Natural killer cell (primary cell): ENCODE measurements at regions not wholly inside any gene's neighbourhood (a gene's known extent, or its start where the extent isn't known, plus 50 kb on each side); places are given as distances from the start of the nearest gene placed in this dataset.

Experiments used
- ATAC-seq, 3 donors: fragments of 150-1000 bp in 2 of 3; fragments of 200-7000 bp in 1 of 3; cut with Tn5 transposase; 1 replicate in 1 of 3; 2 replicates in 2 of 3; pipeline ENCODE4 v1.10.0; 2021; ENCODE audit warnings: mild to moderate bottlenecking in 2 of 3, moderate library complexity in 2 of 3
- DNase-seq, 2 donors: peaks; one replicate each; pipeline versions ENCODE4 v3.0.0 to v3.0.0-alpha.2; 2013 to 2021; ENCODE audit warnings: mixed read lengths in 1 of 2
- H3K27ac ChIP-seq: one replicate; pipeline ENCODE4 v1.5.1; 2013; ENCODE audit warnings: mild to moderate bottlenecking, low read length
- H3K27me3 ChIP-seq: one replicate; pipeline ENCODE4 v1.6.1; 2013; ENCODE audit warnings: low read length; ENCODE audit not compliant: control insufficient read depth, insufficient read depth
- H3K36me3 ChIP-seq: one replicate; pipeline ENCODE4 v1.6.1; 2013; ENCODE audit warnings: low read length; ENCODE audit not compliant: control insufficient read depth, insufficient read depth
- H3K4me1 ChIP-seq: one replicate; pipeline ENCODE4 v1.6.1; 2013; ENCODE audit warnings: low read length; ENCODE audit not compliant: control insufficient read depth, insufficient read depth
- H3K4me3 ChIP-seq: one replicate; pipeline ENCODE4 v1.5.1; 2013; ENCODE audit warnings: low read length
- H3K9me3 ChIP-seq: one replicate; pipeline ENCODE4 v1.6.1; 2013; ENCODE audit warnings: low read length; ENCODE audit not compliant: control insufficient read depth, insufficient read depth
- H3K27ac Mint-ChIP-seq, 2 donors: one replicate each; pipeline ENCODE4 v1.8.0; 2022; ENCODE audit warnings: mild to moderate bottlenecking in 2 of 2, mixed read lengths in 2 of 2, moderate library complexity in 1 of 2
- H3K27me3 Mint-ChIP-seq, 2 donors: one replicate each; pipeline ENCODE4 v1.8.0; 2022; ENCODE audit warnings: low read depth in 2 of 2, mixed read lengths in 2 of 2
- H3K36me3 Mint-ChIP-seq: one replicate; pipeline ENCODE4 v1.8.0; 2022; ENCODE audit warnings: mixed read lengths
- H3K4me1 Mint-ChIP-seq, 2 donors: one replicate each; pipeline ENCODE4 v1.8.0; 2022; ENCODE audit warnings: mixed read lengths in 2 of 2
- H3K4me3 Mint-ChIP-seq: one replicate; pipeline ENCODE4 v1.8.0; 2022; ENCODE audit warnings: mild to moderate bottlenecking, moderate library complexity, mixed read lengths
- H3K9me3 Mint-ChIP-seq, 2 donors: one replicate each; pipeline ENCODE4 v1.8.0; 2022; ENCODE audit warnings: mixed read lengths in 2 of 2
- WGBS: methylation state at CpG from one replicate; pipeline ENCODE4 v1.1.7; 2013; ENCODE audit warnings: missing lambda C conversion rate; ENCODE audit not compliant: insufficient coverage; 5-methylcytosine and 5-hydroxymethylcytosine counted together
- intact Hi-C: fragments of 100-400 bp; cut with micrococcal nuclease; formaldehyde crosslinking; loops from one replicate; pipeline ENCODE4 v1.14.2; 2022
- TF ChIP-seq, protein P1 (sequence below): fragments of 200-600 bp; IDR thresholded peaks from one replicate; pipeline ENCODE4 v1.8.0; 2022; ENCODE audit warnings: antibody characterized with exemption

DNA sequence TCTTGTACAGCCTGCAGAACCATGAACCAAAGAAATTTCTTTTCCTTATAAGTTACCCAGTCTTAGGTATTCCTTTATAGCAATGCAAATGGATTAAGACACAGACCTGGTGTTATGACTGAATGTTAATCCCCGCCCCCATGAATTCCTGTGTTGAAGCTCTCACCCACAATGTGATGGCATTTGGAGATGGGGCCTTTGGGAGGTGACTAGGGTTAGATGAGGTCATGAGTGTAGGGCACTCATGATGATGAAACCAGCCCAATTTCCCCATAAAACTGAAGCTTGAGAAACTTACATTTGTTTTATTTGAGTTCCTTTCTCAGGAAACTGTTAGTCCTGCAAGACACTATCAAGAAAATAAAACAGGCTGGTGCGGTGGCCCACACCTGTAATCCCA lies 115.8 kb upstream of the THY1 start:
- no peaks in the 10 kb centered on the region for H3K9me3 Mint-ChIP-seq
- DNase-seq, result no peak
- 93% methylated on average over 2 of the region's 2 CpGs for WGBS
- no peaks in the 10 kb centered on the region for H3K9me3 ChIP-seq
- H3K36me3 Mint-ChIP-seq, result no peaks in the 10 kb centered on the region
- TF ChIP-seq, protein P1, sequence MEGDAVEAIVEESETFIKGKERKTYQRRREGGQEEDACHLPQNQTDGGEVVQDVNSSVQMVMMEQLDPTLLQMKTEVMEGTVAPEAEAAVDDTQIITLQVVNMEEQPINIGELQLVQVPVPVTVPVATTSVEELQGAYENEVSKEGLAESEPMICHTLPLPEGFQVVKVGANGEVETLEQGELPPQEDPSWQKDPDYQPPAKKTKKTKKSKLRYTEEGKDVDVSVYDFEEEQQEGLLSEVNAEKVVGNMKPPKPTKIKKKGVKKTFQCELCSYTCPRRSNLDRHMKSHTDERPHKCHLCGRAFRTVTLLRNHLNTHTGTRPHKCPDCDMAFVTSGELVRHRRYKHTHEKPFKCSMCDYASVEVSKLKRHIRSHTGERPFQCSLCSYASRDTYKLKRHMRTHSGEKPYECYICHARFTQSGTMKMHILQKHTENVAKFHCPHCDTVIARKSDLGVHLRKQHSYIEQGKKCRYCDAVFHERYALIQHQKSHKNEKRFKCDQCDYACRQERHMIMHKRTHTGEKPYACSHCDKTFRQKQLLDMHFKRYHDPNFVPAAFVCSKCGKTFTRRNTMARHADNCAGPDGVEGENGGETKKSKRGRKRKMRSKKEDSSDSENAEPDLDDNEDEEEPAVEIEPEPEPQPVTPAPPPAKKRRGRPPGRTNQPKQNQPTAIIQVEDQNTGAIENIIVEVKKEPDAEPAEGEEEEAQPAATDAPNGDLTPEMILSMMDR, result no peak
- ATAC-seq, result no peak
- H3K4me1 ChIP-seq, result peaks cover 6% of the 10 kb centered on the region
- H3K27ac Mint-ChIP-seq, result no peak overlapping the region
- H3K4me1 Mint-ChIP-seq, result peaks cover 0 to 3% of the 10 kb centered on the region in 2 donors
- intact Hi-C loops, result no loop called here
- H3K4me3 Mint-ChIP-seq, result no peak overlapping the region
- no peak overlapping the region for H3K4me3 ChIP-seq
- no peaks in the 10 kb centered on the region for H3K27me3 ChIP-seq
- no peaks in the 10 kb centered on the region for H3K36me3 ChIP-seq
- H3K27me3 Mint-ChIP-seq, result peaks cover 5 to 24% of the 10 kb centered on the region in 2 donors
- no peak overlapping the region for H3K27ac ChIP-seq

GRCh38 chr11:119537306-119538253 lies 114.6 kb upstream of the THY1 start:
- Mint-ChIP-seq H3K27ac (no peak overlapping the region), H3K4me3 (no peak overlapping the region), H3K4me1 (peaks cover 0 to 5% of the 10 kb centered on the region in 2 donors), H3K27me3 (peaks cover 6 to 27% of the 10 kb centered on the region in 2 donors), H3K9me3 (no peaks in the 10 kb centered on the region), H3K36me3 (no peaks in the 10 kb centered on the region)
- Histone ChIP-seq H3K27me3 (no peaks in the 10 kb centered on the region), H3K36me3 (no peaks in the 10 kb centered on the region), H3K27ac (no peak overlapping the region), H3K4me3 (no peak overlapping the region), H3K9me3 (no peaks in the 10 kb centered on the region), H3K4me1 (peaks cover 6% of the 10 kb centered on the region)
- DNase-seq (no peak), ATAC-seq (no peak)
- intact Hi-C loops, result no loop called here
- 58% methylated on average over 11 of the region's 12 CpGs for WGBS
- TF ChIP-seq, protein P1, result no peak

- Mint-ChIP-seq H3K27ac (no peak overlapping the region), H3K9me3 (no peaks in the 10 kb centered on the region), H3K36me3 (no peaks in the 10 kb centered on the region), H3K4me3 (no peak overlapping the region), H3K4me1 (peaks cover 0 to 5% of the 10 kb centered on the region in 2 donors), H3K27me3 (peaks cover 6 to 25% of the 10 kb centered on the region in 2 donors)
- Histone ChIP-seq H3K36me3 (no peaks in the 10 kb centered on the region), H3K27ac (no peak overlapping the region), H3K9me3 (no peaks in the 10 kb centered on the region), H3K4me3 (no peak overlapping the region), H3K4me1 (peaks cover 6% of the 10 kb centered on the region), H3K27me3 (no peaks in the 10 kb centered on the region)
- WGBS, result 89% methylated on average over 5 of the region's 6 CpGs
- DNase-seq (no peak), ATAC-seq (no peak)
- TF ChIP-seq, protein P1, result no peak
- intact Hi-C loops, result no loop called here
These were observed 113.8 kb upstream of the THY1 start for GRCh38 chr11:119536801-119537200.
